WTC11 (cell line): ENCODE measurements at regions not wholly inside any gene's neighbourhood (a gene's known extent, or its start where the extent isn't known, plus 50 kb on each side); places are given as distances from the start of the nearest gene placed in this dataset.

Experiments used
- ATF2 ChIP-seq: sonication (generic); formaldehyde crosslinking; IDR thresholded peaks from 2 replicates; pipeline ENCODE4 v1.8.1; 2022; ENCODE audit warnings: low read depth, missing genetic modification reagents, borderline replicate concordance
- CREM ChIP-seq: sonication (generic); formaldehyde crosslinking; IDR thresholded peaks from 2 replicates; pipeline ENCODE4 v1.8.1; 2022; ENCODE audit warnings: mild to moderate bottlenecking, missing genetic modification reagents, moderate library complexity
- MAX ChIP-seq: sonication (generic); formaldehyde crosslinking; IDR thresholded peaks from 2 replicates; pipeline ENCODE4 v1.8.0; 2022; ENCODE audit warnings: mild to moderate bottlenecking, missing genetic modification reagents
- TCF7 ChIP-seq: sonication (generic); formaldehyde crosslinking; IDR thresholded peaks from 2 replicates; pipeline ENCODE4 v1.8.0; 2022; ENCODE audit warnings: mild to moderate bottlenecking, low read depth, missing genetic modification reagents, moderate library complexity
- TP53 ChIP-seq: sonication (generic); formaldehyde crosslinking; IDR thresholded peaks from 2 replicates; pipeline ENCODE4 v1.8.1; 2023; ENCODE audit warnings: mild to moderate bottlenecking, missing genetic modification reagents
- ZNF219 ChIP-seq: sonication (generic); formaldehyde crosslinking; IDR thresholded peaks from 2 replicates; pipeline ENCODE4 v1.8.0; 2023; ENCODE audit warnings: missing genetic modification reagents, mild to moderate bottlenecking, borderline replicate concordance
- TF ChIP-seq, protein P1 (sequence below): fragments of 200-600 bp; IDR thresholded peaks from 2 replicates; pipeline ENCODE4 v1.8.0; 2022; ENCODE audit warnings: antibody characterized with exemption
- TF ChIP-seq, protein P2 (sequence below): sonication (generic); formaldehyde crosslinking; IDR thresholded peaks from 2 replicates; pipeline ENCODE4 v1.8.1; 2023; ENCODE audit warnings: mild to moderate bottlenecking, missing genetic modification reagents

- TF ChIP-seq, protein P1, sequence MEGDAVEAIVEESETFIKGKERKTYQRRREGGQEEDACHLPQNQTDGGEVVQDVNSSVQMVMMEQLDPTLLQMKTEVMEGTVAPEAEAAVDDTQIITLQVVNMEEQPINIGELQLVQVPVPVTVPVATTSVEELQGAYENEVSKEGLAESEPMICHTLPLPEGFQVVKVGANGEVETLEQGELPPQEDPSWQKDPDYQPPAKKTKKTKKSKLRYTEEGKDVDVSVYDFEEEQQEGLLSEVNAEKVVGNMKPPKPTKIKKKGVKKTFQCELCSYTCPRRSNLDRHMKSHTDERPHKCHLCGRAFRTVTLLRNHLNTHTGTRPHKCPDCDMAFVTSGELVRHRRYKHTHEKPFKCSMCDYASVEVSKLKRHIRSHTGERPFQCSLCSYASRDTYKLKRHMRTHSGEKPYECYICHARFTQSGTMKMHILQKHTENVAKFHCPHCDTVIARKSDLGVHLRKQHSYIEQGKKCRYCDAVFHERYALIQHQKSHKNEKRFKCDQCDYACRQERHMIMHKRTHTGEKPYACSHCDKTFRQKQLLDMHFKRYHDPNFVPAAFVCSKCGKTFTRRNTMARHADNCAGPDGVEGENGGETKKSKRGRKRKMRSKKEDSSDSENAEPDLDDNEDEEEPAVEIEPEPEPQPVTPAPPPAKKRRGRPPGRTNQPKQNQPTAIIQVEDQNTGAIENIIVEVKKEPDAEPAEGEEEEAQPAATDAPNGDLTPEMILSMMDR, result no peak
- TF ChIP-seq MAX (CRISPR knock-in tag), result no peak
- no peak for TF ChIP-seq TCF7 (CRISPR knock-in tag)
- TF ChIP-seq TP53 (CRISPR knock-in tag), result no peak
- no peak for TF ChIP-seq ZNF219
- TF ChIP-seq, protein P2, sequence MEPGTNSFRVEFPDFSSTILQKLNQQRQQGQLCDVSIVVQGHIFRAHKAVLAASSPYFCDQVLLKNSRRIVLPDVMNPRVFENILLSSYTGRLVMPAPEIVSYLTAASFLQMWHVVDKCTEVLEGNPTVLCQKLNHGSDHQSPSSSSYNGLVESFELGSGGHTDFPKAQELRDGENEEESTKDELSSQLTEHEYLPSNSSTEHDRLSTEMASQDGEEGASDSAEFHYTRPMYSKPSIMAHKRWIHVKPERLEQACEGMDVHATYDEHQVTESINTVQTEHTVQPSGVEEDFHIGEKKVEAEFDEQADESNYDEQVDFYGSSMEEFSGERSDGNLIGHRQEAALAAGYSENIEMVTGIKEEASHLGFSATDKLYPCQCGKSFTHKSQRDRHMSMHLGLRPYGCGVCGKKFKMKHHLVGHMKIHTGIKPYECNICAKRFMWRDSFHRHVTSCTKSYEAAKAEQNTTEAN (CRISPR knock-in tag), result no peak
- no peak for TF ChIP-seq ATF2 (CRISPR knock-in tag)
- no peak for TF ChIP-seq CREM (CRISPR knock-in tag)
Observed at GRCh38 chr1:209222826-209223225, 360.7 kb upstream of the CAMK1G start.
